ENCODE measurements at regions not wholly inside any gene's neighbourhood (a gene's known extent, or its start where the extent isn't known, plus 50 kb on each side); places are given as distances from the start of the nearest gene placed in this dataset.

DNA sequence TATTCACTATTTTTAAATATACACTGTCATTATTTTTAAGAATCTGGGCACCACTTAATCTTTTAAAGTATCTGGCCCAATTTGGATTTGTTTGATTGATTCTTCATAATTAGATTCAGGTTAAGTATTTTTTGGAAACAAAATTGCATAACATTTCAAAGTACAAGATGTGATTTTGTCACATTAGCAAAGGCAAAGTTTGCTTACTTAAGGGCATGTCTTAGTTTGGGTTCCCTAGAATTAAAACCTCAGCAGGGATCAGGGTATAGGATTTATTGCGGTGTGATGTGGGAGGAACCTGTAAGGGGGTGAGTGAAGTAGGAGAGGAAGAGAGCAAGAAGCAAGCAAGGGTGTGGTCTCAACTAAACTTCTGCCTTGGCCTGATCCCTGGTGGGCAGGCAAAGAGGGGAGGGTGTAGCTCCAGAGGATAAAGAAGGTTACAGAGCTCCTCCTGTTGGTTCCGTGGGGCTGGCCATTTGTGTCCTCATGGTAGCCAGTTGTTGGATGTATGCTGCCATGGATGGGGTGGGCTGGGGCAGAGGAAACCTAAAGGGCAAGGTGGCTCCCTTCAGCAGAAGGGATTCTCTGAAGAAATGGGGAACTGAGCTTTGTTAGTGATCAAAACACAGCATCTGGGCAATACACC is 668.7 kb upstream of the SLC35B3 start:
- no peak for ATAC-seq
- no peak for DNase-seq (ENCODE audit: low read depth, low spot score)
- Histone ChIP-seq H3K9me3 (ENCODE audit: control insufficient read depth, insufficient read depth, low read depth, low read length) (no peaks in the 10 kb centered on the region), H3K4me1 (ENCODE audit: control insufficient read depth, insufficient read depth, low read length) (no peaks in the 10 kb centered on the region), H3K4me3 (ENCODE audit: low read depth in 2 of 2, low read length in 2 of 2) (no peak overlapping the region), H3K36me3 (ENCODE audit: control insufficient read depth, insufficient read depth, low read length) (no peaks in the 10 kb centered on the region), H3K27ac (ENCODE audit: low read length) (no peak overlapping the region), H3K27me3 (ENCODE audit: control insufficient read depth, insufficient read depth, low read length) (no peaks in the 10 kb centered on the region)
- ChIA-PET CTCF (no interaction called here), POLR2A (no interaction called here)
- TF ChIP-seq, protein P1, sequence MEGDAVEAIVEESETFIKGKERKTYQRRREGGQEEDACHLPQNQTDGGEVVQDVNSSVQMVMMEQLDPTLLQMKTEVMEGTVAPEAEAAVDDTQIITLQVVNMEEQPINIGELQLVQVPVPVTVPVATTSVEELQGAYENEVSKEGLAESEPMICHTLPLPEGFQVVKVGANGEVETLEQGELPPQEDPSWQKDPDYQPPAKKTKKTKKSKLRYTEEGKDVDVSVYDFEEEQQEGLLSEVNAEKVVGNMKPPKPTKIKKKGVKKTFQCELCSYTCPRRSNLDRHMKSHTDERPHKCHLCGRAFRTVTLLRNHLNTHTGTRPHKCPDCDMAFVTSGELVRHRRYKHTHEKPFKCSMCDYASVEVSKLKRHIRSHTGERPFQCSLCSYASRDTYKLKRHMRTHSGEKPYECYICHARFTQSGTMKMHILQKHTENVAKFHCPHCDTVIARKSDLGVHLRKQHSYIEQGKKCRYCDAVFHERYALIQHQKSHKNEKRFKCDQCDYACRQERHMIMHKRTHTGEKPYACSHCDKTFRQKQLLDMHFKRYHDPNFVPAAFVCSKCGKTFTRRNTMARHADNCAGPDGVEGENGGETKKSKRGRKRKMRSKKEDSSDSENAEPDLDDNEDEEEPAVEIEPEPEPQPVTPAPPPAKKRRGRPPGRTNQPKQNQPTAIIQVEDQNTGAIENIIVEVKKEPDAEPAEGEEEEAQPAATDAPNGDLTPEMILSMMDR (IDR thresholded peaks at IDR 0.05), result no peak
- TF ChIP-seq, protein P2, sequence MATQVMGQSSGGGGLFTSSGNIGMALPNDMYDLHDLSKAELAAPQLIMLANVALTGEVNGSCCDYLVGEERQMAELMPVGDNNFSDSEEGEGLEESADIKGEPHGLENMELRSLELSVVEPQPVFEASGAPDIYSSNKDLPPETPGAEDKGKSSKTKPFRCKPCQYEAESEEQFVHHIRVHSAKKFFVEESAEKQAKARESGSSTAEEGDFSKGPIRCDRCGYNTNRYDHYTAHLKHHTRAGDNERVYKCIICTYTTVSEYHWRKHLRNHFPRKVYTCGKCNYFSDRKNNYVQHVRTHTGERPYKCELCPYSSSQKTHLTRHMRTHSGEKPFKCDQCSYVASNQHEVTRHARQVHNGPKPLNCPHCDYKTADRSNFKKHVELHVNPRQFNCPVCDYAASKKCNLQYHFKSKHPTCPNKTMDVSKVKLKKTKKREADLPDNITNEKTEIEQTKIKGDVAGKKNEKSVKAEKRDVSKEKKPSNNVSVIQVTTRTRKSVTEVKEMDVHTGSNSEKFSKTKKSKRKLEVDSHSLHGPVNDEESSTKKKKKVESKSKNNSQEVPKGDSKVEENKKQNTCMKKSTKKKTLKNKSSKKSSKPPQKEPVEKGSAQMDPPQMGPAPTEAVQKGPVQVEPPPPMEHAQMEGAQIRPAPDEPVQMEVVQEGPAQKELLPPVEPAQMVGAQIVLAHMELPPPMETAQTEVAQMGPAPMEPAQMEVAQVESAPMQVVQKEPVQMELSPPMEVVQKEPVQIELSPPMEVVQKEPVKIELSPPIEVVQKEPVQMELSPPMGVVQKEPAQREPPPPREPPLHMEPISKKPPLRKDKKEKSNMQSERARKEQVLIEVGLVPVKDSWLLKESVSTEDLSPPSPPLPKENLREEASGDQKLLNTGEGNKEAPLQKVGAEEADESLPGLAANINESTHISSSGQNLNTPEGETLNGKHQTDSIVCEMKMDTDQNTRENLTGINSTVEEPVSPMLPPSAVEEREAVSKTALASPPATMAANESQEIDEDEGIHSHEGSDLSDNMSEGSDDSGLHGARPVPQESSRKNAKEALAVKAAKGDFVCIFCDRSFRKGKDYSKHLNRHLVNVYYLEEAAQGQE (IDR thresholded peaks at IDR 0.05; ENCODE audit: insufficient read depth in 1 of 2, low read depth in 2 of 2, low read length in 1 of 2), result no peak
- TF ChIP-seq SIN3A (IDR thresholded peaks at IDR 0.05; ENCODE audit: borderline replicate concordance, insufficient read depth, low read depth, low read length) (no peak), TCF7L2 (IDR thresholded peaks at IDR 0.05; ENCODE audit: low read depth, low read length) (no peak), POLR2AphosphoS5 (IDR thresholded peaks at IDR 0.05; ENCODE audit: low read depth, low read length) (no peak)
- in situ Hi-C loops (cut with HindIII; ENCODE audit: low pct_unique_long_range_greater_than_20kb, low sequenced_read_pairs), result no loop called here
- no TSS peak for BruUV-seq (replicated peaks)
- intact Hi-C loops (cut with micrococcal nuclease; ENCODE audit: unreplicated experiment), result no loop called here

DNA sequence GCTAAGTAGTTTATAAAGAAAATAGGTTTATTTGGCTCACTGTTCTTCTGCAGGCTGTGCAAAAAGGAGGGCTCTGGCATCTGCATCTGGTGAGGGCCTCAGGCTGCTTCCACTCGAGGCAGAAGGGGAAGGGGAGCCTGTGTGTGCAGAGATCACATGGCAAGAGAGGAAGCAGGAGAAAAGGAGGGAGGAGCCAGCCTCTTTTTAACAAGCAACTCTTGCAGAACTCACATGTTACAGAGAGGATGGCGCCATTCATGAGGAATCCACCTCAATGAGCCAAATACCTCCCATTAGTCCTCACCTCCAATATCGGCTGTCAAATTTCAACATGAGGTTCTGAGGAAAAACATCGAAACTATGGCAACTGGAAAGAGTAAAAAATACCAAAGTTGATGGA is 666.6 kb upstream of the SLC35B3 start:
- POLR2A ChIA-PET, result no interaction called here
- no peak overlapping the region for H3K4me3 ChIP-seq (ENCODE audit: low read depth in 2 of 2, low read length in 2 of 2)
- H3K27ac ChIP-seq (ENCODE audit: low read length), result no peak overlapping the region
- H3K9me3 ChIP-seq (ENCODE audit: control insufficient read depth, insufficient read depth, low read depth, low read length), result no peaks in the 10 kb centered on the region
- in situ Hi-C loops (cut with HindIII; ENCODE audit: low pct_unique_long_range_greater_than_20kb, low sequenced_read_pairs) (no loop called here), intact Hi-C loops (cut with micrococcal nuclease; ENCODE audit: unreplicated experiment) (no loop called here)
- BruUV-seq (replicated peaks), result no TSS peak
- no peaks in the 10 kb centered on the region for H3K4me1 ChIP-seq (ENCODE audit: control insufficient read depth, insufficient read depth, low read length)
- H3K27me3 ChIP-seq (ENCODE audit: control insufficient read depth, insufficient read depth, low read length), result no peaks in the 10 kb centered on the region
- TF ChIP-seq POLR2AphosphoS5 (IDR thresholded peaks at IDR 0.05; ENCODE audit: low read depth, low read length) (no peak), SIN3A (IDR thresholded peaks at IDR 0.05; ENCODE audit: borderline replicate concordance, insufficient read depth, low read depth, low read length) (no peak), TCF7L2 (IDR thresholded peaks at IDR 0.05; ENCODE audit: low read depth, low read length) (no peak)
- TF ChIP-seq, protein P2 (IDR thresholded peaks at IDR 0.05; ENCODE audit: insufficient read depth in 1 of 2, low read depth in 2 of 2, low read length in 1 of 2), result no peak
- TF ChIP-seq, protein P1 (IDR thresholded peaks at IDR 0.05), result no peak
- no peaks in the 10 kb centered on the region for H3K36me3 ChIP-seq (ENCODE audit: control insufficient read depth, insufficient read depth, low read length)
- ATAC-seq (no peak), DNase-seq (ENCODE audit: low read depth, low spot score) (no peak)
- CTCF ChIA-PET, result no interaction called here

Data from Panc1 (cell line).